ENCODE measurements at regions not wholly inside any gene's neighbourhood (a gene's known extent, or its start where the extent isn't known, plus 50 kb on each side); places are given as distances from the start of the nearest gene placed in this dataset.

- Histone ChIP-seq H3K27ac (no peak overlapping the region), H3K4me1 (no peaks in the 10 kb centered on the region), H3K36me3 (no peaks in the 10 kb centered on the region), H3K27me3 (peaks cover 15% of the 10 kb centered on the region; the same call in 1 of the 2 replicates), H3K9me3 (replicated peaks) (no peaks in the 10 kb centered on the region), H3K4me3 (no peak overlapping the region)
- DNase-seq: no peak
Measured at GRCh38 chr7:35386082-35386815, 132.3 kb upstream of the TBX20 start.

GRCh38 chr7:35384761-35385700, 131.1 kb upstream of the TBX20 start:
- no peaks in the 10 kb centered on the region for H3K4me1 ChIP-seq
- no peaks in the 10 kb centered on the region for H3K9me3 ChIP-seq (replicated peaks)
- H3K27ac ChIP-seq: no peak overlapping the region
- no peaks in the 10 kb centered on the region for H3K36me3 ChIP-seq
- H3K27me3 ChIP-seq: peaks cover 12% of the 10 kb centered on the region; the same call in 1 of the 2 replicates
- no peak overlapping the region for H3K4me3 ChIP-seq
- no peak for DNase-seq

- no peaks in the 10 kb centered on the region for H3K4me1 ChIP-seq
- no peaks in the 10 kb centered on the region for H3K9me3 ChIP-seq (replicated peaks)
- H3K4me3 ChIP-seq: no peak overlapping the region
- H3K27me3 ChIP-seq: peaks cover 24% of the 10 kb centered on the region
- no peaks in the 10 kb centered on the region for H3K36me3 ChIP-seq
- DNase-seq: no peak
- no peak overlapping the region for H3K27ac ChIP-seq
Measured at GRCh38 chr7:35380739-35381224, 126.9 kb upstream of the TBX20 start.

DNA sequence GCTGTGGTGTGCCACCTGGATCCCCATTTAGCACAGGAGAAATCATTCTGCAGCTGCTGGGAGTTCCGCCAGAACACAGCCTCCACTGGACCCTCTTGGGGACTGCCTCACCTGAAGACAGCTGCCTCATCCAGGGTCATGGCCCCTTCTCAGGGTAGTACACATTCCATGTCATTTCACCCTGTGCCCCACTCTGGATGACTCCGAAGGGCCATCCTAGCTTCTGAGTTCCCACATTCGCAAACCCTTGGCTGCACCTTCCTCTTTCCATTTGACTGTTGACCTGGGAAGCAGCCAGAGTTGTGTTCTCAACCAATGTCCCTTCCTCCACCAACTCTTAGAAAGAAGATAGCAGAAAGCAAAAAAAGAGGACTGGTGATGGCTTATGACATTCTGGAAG, 125.6 kb upstream of the TBX20 start:
- H3K36me3 ChIP-seq: no peaks in the 10 kb centered on the region
- H3K27me3 ChIP-seq: peaks cover 24% of the 10 kb centered on the region
- no peak overlapping the region for H3K4me3 ChIP-seq
- H3K27ac ChIP-seq: no peak overlapping the region
- DNase-seq: no peak
- H3K9me3 ChIP-seq (replicated peaks): no peaks in the 10 kb centered on the region
- H3K4me1 ChIP-seq: no peaks in the 10 kb centered on the region

GRCh38 chr7:35375516-35375915, 121.6 kb upstream of the TBX20 start:
- no peak for DNase-seq
- H3K36me3 ChIP-seq: no peaks in the 10 kb centered on the region
- no peaks in the 10 kb centered on the region for H3K9me3 ChIP-seq (replicated peaks)
- H3K4me1 ChIP-seq: no peaks in the 10 kb centered on the region
- no peak overlapping the region for H3K27ac ChIP-seq
- peaks cover 28% of the 10 kb centered on the region for H3K27me3 ChIP-seq
- no peak overlapping the region for H3K4me3 ChIP-seq

- Histone ChIP-seq H3K9me3 (replicated peaks) (no peaks in the 10 kb centered on the region), H3K27ac (no peak overlapping the region), H3K36me3 (no peaks in the 10 kb centered on the region), H3K27me3 (peaks cover 28% of the 10 kb centered on the region), H3K4me3 (no peak overlapping the region), H3K4me1 (no peaks in the 10 kb centered on the region)
- no peak for DNase-seq
Measured at GRCh38 chr7:35374858-35375257, 121.0 kb upstream of the TBX20 start.

- H3K9me3 ChIP-seq (replicated peaks): no peaks in the 10 kb centered on the region
- H3K4me3 ChIP-seq: no peak overlapping the region
- peaks cover 14% of the 10 kb centered on the region; the same call in 1 of the 2 replicates for H3K27me3 ChIP-seq
- no peak overlapping the region for H3K27ac ChIP-seq
- H3K4me1 ChIP-seq: no peaks in the 10 kb centered on the region
- H3K36me3 ChIP-seq: no peaks in the 10 kb centered on the region
- DNase-seq: no peak
Measured at GRCh38 chr7:35371221-35371620, 117.3 kb upstream of the TBX20 start.

DNA sequence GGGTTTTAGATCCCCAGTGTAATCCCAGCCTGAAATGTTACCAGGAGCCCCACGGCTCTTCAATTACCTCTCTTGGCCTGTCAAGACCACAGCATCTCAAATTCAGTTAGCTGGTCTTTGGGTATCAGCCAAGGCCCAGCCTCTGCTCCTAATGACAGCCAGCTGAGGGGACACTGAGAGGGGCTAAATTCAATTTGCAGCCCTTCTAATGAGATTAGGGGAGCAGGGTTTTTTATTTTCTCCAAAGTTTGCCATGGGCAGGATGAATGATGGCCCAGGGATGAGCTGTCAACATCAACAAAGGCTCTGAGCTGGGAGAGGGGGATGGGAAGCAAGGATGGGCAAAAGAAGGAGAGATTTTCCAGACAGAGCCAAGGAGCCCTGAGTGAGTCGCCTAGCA, 116.8 kb upstream of the TBX20 start:
- peaks cover 9% of the 10 kb centered on the region; the same call in 1 of the 2 replicates for H3K27me3 ChIP-seq
- H3K4me1 ChIP-seq: no peaks in the 10 kb centered on the region
- no peak overlapping the region for H3K4me3 ChIP-seq
- no peak for DNase-seq
- H3K9me3 ChIP-seq (replicated peaks): no peaks in the 10 kb centered on the region
- no peaks in the 10 kb centered on the region for H3K36me3 ChIP-seq
- H3K27ac ChIP-seq: no peak overlapping the region

DNA sequence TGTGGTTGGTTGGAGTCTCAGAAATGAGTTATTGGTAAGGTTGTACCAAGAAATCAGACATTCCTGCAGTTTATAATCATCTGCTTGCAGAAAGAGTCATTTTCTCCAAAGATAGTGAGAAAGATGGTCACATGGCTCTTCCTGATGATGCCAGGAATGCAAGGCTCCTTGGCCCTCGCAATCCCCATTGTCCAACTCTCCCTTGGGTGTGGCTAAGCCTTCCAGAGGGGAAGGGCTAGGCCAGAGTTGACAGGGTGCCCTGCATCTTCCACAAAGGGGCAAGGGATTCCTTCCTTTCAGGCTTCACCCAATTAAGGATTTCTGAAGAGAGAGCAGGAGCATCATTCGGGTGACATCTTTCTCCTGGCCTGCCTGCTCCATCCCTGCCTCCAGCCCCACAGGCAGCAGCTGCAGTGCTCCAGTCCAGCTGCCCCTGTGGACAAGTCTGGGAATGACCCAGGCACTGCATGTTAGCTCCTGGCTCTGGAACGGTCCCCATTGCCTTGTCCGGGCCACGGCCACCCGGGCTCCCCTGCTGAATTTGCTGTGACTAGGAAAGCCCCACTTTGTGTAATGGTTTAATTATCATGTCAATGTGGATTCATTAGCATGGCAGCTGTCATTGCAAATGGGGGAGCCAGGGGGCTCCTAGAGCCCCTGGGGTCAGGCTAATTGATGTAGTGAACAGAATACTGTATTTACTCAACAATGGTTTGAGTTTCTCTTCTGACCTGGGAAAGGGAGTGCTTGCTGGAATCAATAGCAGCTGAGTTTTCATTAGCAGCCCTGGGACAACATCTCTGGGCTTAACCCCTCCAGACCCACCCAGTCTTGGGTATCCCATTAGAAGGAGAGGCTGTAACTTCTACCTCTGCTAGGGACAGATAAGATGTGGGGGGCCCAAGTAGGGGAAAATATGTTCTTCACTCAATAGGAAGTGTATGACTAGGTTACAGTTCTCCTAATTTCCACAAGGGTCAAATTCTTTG, 112.6 kb upstream of the TBX20 start:
- no peak for DNase-seq
- no peaks in the 10 kb centered on the region for H3K9me3 ChIP-seq (replicated peaks)
- H3K4me1 ChIP-seq: no peaks in the 10 kb centered on the region
- H3K36me3 ChIP-seq: no peaks in the 10 kb centered on the region
- H3K27me3 ChIP-seq: peaks cover 4% of the 10 kb centered on the region; the same call in 1 of the 2 replicates
- H3K4me3 ChIP-seq: no peak overlapping the region
- H3K27ac ChIP-seq: no peak overlapping the region

GRCh38 chr7:35365523-35365922, 111.6 kb upstream of the TBX20 start:
- Histone ChIP-seq H3K4me3 (no peak overlapping the region), H3K36me3 (no peaks in the 10 kb centered on the region), H3K27me3 (peaks cover under 1% of the 10 kb centered on the region; the same call in 1 of the 2 replicates), H3K27ac (no peak overlapping the region), H3K9me3 (replicated peaks) (no peaks in the 10 kb centered on the region), H3K4me1 (no peaks in the 10 kb centered on the region)
- DNase-seq: no peak

GRCh38 chr7:35362341-35362740, 108.4 kb upstream of the TBX20 start:
- H3K36me3 ChIP-seq: no peaks in the 10 kb centered on the region
- no peaks in the 10 kb centered on the region; the same call in 1 of the 2 replicates for H3K9me3 ChIP-seq (replicated peaks)
- no peak overlapping the region for H3K4me3 ChIP-seq
- H3K27me3 ChIP-seq: no peaks in the 10 kb centered on the region
- no peaks in the 10 kb centered on the region for H3K4me1 ChIP-seq
- no peak overlapping the region for H3K27ac ChIP-seq
- no peak for DNase-seq

GRCh38 chr7:35359423-35359822, 105.5 kb upstream of the TBX20 start:
- Histone ChIP-seq H3K27me3 (no peaks in the 10 kb centered on the region), H3K27ac (no peak overlapping the region), H3K4me1 (no peaks in the 10 kb centered on the region), H3K9me3 (replicated peaks) (no peaks in the 10 kb centered on the region; the same call in 1 of the 2 replicates), H3K4me3 (no peak overlapping the region), H3K36me3 (no peaks in the 10 kb centered on the region)
- no peak for DNase-seq

- no peaks in the 10 kb centered on the region for H3K4me1 ChIP-seq
- H3K4me3 ChIP-seq: no peak overlapping the region
- H3K36me3 ChIP-seq: no peaks in the 10 kb centered on the region
- no peak for DNase-seq
- H3K27me3 ChIP-seq: no peaks in the 10 kb centered on the region
- H3K27ac ChIP-seq: no peak overlapping the region
- no peaks in the 10 kb centered on the region; the same call in 1 of the 2 replicates for H3K9me3 ChIP-seq (replicated peaks)
Measured at GRCh38 chr7:35356495-35356894, 102.6 kb upstream of the TBX20 start.

DNA sequence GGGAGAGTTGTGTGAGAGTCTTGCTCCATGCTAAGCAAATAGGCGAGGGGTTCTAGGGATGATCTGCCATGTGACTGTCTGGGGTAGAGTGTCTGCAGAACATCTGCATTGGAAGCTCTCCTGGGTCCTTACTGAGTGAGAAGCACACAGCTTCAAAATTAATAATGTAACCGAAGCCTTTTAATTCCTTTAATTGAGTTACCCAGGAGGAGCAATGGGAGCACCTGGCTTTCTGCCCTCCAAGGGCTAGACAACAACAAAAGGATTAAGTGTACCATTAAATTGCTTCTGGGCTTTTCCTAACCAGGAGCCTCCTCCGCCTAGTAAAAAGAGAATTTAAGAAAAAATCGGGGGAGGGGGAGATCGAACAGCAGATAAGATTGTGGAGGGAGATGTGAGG, 102.0 kb upstream of the TBX20 start:
- no peak for DNase-seq
- Histone ChIP-seq H3K4me3 (no peak overlapping the region), H3K9me3 (replicated peaks) (no peaks in the 10 kb centered on the region; the same call in 1 of the 2 replicates), H3K4me1 (no peaks in the 10 kb centered on the region), H3K36me3 (no peaks in the 10 kb centered on the region), H3K27me3 (no peaks in the 10 kb centered on the region), H3K27ac (no peak overlapping the region)
